GM18870 (cell line): ENCODE measurements at regions not wholly inside any gene's neighbourhood (a gene's known extent, or its start where the extent isn't known, plus 50 kb on each side); places are given as distances from the start of the nearest gene placed in this dataset.
"Not testable (repeated sequence)": the region's sequence is repeated elsewhere in the genome, so short reads cannot be mapped to it uniquely, and the experiment has no call there.

Experiments used
- ATAC-seq: cut with Tn5 transposase; IDR thresholded peaks from one replicate; pipeline ENCODE4 v1.9.1; 2021; ENCODE audit warnings: moderate library complexity; ENCODE audit not compliant: unreplicated experiment

DNA sequence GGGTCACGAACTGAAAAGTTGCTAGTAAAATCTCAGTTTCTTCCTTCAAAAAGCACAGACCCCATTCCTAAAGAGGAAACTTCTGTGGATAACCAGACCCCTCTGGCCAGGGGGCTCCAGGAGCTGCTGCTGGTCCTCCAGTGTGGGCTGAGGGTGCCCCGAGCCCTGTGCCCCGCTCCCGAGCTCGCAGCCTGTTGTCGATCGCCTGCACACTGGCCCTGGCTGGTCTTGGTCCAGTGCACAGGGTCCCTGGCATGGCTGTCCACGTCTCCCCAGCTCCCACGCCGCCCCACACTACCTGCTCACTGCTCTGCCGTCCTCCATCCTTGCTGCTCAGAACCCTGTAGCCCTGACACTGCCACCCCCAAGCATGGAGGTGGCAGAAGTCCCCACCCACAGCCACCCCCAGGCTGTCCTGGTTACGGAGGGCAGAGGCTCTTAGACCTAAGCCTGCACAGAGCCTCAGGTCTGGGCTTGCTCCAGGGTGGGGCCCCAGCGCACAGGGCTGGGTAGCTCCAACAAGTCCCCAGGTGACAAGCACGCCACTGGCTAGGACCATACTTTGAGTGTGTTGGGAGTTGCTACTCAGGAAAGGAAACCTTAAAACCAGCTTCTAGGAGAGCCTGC, 87.0 kb downstream of the PLXNA1 start:
- ATAC-seq, result no peak

DNA sequence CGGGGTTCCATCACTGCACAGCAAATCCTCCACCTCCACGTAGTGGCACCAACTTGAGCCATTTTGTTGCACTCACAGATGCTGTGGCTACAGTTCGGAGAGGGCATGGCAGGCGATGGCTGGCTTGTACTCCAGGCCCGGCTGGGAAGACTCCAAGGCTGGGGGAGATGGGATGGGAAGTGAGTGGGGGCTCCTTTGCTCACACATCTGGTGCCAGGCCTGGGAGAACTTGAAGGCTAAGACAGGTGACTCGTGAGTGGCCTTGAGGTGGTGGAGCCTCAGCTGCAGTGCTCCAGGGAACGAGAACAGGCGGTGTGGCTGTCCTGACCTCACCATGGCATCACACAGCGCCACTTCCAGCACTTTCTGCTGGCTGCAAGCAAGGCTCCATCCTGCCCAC, 87.9 kb downstream of the PLXNA1 start:
- ATAC-seq, result no peak

DNA sequence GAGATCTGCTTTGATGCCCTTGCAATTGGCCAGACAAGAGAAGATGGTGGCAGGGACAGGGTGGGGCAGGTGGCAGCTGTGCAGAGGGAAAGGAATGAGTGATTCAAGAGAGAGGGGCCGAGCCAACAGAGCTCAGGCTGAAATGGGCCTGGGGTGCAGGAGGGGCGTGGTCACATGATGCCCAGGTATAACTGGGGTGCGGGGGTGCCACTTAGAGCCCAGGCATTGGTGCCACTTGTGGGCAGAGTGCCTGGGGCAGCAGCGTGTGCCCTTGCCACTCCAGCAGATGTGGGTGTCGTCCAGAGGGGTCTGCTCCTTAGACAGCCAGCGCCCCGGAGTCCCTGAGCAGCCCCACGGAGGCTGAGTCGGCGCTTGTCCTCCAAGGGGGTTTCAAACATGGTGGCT, 88.7 kb downstream of the PLXNA1 start:
- no peak for ATAC-seq

DNA sequence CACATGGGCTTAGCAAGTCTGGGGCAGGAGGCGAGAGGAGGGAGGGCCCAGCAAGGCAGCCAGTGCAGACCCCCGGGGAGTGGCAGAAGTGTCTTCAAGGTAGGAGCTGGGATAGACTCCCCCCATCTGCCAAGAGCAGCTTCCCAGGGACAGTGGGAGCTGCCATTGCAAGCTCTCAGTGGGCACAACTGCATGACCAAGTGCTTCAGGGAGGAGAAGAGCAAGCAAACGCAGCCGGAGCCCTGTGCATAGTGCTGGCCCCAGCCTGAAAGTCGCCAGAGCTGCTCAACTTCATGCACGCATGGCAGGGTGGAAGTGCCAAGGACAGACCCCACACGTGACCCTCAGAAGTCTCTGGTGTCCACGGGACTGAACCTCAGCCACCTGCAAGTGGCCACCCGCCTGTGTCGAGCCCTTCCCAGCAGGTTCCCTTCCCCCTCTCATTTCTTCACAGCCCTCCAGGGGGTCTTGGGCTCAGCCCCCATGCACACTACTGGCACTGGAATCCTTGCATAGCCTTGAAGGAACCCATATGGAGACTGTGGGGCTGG, 89.4 kb downstream of the PLXNA1 start:
- ATAC-seq, result no peak

DNA sequence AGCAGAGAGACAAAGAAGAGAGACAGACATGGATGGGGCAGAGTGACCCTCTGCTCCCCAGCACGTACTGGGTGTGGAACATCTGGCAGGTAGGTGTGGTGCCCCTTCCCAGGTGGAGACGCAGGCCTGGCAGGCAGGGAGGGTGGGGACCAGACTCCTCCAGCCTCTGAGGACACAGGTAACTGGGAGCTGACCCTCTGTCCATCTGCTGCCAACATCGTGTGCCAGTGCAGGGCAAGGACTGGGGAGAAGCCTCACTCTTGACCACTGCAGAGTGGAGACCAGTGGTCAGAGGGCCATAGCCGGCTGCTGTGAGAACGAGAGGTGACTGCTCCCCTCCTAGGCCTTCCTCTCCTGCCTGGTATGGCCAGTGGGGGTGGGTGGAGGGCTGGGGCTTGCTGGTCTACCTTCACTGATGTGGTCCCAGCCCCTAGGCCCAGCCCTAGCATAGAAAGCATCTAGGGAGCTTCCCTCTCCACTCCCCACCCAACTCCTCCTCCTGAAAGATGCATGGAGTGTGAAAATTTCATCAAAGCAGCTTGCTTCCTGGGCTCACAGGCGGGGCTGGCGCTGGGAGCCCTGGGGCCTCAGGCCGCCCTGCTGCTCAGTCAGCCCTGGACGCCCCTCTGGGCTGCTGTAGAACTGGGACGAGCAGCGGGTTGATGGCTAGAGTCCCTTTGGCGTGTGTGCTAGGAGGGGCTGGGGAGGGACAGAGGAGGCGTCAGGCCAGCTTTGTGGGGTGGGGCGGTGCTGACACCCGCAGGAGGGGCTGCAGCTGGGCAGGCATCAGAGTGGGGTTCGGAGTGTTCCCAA, 90.3 kb downstream of the PLXNA1 start:
- no peak for ATAC-seq

DNA sequence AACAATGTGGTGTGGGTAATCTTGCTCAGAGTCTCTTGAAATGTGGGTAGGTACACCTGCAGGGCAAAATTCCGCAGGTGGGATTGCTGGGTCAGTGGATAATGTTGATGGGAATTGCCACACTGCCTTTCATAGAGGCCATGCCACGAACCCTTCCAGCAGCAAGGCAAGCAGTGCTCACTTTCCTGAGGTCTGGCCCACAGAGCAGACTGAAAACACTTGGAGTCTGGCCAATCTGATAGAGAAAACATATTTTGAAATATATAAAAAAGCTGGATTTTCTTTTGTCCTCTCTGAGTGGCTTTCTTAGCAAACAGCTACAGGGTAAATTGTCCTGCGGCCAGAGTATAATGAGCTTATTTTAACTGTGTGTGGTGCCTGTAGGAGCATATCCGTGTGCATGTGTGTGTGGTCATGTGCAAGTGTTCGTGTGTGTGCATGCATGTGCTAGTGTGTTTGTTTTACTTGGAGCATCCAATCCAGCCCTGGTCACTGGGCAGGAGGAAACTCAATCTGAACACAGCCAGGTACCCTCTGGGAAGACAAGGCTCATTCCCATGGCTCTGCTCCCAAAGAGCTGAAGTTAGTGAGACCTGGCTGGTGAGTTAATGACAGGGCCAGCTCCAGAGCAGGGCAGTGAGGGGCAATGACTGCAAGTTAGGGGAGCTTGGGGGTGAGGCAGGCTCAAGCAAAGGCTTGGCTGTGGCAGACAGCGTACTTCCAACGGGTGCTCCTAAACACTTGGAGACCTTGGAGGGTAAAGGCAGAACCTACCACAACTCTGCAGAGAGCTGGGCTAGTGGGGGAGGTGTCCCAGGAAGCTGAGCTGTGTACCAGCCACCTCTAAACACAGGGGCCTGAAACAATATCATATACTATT, 91.3 kb downstream of the PLXNA1 start:
- ATAC-seq, result no peak

DNA sequence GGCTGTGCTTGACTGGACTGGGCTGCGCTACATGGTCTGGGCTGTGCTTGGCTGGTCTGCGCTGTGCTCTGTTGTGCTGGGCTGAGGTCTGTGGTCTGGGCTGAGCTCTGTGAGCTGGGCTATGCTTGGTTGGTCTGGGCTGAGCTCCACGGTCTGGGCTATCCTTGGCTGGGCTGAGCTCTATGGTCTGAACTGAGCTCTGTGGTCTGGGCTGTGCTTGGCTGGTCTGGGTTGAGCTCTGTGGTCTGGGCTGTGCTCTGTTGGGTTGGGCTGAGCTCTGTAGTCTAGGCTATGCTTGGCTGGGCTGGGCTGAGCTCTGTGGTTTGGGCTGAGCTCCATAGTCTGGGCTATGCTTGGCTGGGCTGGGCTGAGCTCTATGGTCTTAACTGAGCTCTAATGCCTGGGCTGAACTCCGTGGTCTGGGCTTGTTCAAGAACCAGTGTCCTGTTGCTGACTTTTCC, 92.0 kb downstream of the PLXNA1 start:
- peak; percentile 47 for ATAC-seq

DNA sequence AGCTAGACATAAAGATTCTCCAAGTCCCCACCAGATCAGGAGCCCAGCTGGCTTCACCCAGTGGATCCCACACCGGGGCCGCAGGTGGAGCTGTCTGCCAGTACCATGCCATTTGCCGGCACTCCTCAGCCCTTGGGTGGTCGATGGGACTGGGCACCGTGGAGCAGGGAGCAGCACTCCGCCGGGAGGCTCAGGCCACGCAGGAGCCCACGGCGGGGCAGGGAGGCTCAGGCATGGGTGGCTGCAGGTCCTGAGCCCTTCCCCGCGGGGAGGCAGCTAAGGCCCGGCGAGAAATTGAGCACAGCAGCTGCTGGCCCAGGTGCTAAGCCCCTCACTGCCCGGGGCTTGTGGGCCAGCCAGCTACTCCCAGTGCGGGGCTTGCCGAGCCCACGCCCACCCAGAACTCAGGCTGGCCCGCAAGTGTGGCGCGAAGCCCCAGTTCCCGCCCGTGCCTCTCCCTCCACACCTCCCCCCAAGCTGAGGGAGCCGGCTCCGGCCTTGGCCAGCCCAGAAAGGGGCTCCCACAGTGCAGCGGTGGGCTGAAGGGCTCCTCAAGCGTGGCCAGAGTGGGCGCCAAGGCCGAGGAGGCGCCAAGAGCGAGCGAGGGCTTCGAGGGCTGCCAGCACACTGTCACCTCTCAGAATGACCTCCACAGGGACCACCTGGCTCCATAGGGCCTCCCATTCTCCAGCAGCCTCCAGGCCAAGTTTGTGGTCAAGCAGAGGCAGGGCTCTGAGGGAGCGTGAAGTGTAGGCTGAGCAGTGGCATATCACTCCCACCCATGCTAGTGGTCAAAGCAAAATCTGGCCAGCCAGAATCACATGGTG, 93.5 kb downstream of the PLXNA1 start:
- not testable (repeated sequence) for ATAC-seq

DNA sequence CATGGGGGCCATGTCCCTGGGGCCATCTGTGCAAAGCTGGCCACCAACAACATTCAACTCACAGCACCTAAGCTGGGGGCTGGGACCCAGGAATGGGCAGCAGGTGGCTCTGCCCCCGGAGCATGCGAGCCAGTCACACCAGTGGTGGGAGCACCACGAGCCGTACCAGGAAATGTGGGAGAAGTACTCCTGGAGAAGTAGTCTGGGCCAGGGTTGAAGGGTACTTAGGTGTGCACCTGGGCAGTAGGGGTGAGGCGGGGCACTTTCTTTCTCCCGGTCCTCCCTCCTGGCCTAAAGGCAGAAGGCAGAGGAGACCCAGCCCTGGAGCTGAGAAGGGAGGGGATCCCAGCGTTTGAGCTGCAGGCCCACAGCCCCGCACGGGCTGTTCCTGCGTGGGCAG, 94.2 kb downstream of the PLXNA1 start:
- ATAC-seq, result no peak

DNA sequence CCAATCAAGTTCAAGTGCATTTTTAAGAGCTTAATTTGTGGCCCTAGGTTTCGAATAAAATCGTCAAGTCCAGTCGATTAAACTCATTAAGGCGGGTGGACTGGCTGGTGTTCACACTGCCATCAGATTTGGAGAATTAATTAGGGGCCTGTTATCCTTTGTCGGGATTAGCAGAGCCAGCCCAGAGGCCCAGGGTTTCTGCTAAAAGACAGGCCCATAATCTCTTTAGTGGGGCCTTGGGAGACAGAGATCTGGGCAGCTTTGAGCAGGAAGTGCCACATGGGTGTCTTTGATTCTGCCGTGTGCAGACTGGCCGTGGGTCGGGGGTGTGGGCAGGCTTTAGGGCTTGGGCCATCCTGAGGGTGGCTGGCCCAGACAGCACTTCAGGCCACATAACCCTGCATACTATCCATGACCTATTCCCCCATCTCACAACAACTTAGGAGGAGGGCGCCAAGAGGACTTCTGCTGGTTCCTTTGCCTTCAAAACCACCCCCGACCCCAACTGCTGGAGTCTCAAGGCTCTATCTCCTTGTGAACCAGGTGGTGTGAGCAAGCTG, 94.7 kb downstream of the PLXNA1 start:
- no peak for ATAC-seq

DNA sequence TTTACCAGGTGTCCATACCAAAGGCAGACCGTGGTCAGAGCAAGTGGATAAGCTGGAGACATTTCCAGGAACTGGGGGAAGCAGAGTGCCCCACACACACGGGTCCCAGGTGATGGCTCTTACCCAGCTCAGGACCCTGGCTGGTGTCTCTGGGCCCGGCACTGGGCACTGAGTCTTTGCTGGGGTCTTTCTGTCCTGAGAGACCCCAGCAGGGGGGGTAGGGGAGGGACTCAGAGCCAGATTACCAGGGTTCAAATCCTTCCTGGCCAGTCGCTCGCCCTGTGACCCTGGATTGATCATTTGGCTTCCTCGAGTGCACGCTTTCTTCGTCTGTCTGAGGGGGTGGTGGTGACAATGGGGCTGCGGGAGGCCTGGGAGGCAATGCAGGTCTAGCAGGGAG, 95.7 kb downstream of the PLXNA1 start:
- no peak for ATAC-seq

DNA sequence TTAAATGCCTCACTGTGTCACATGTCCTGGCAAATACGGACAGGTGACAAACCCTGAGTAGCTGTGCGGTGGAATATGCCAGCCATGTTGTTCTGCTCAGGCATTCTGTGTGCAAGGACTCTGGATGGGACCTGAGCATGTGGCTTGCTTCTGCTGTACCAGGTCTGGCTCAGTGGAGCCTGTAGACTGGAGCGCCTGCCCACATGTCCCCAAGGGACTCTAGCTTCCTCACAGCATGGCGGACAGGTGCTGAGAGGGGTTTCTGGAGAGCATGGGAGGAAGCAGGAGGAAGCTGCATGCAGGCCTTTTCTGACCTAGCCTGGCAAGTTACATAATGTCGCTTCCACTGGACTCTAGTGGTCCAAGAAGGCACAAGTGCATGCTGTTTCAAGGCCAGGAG, 96.3 kb downstream of the PLXNA1 start:
- no peak for ATAC-seq

DNA sequence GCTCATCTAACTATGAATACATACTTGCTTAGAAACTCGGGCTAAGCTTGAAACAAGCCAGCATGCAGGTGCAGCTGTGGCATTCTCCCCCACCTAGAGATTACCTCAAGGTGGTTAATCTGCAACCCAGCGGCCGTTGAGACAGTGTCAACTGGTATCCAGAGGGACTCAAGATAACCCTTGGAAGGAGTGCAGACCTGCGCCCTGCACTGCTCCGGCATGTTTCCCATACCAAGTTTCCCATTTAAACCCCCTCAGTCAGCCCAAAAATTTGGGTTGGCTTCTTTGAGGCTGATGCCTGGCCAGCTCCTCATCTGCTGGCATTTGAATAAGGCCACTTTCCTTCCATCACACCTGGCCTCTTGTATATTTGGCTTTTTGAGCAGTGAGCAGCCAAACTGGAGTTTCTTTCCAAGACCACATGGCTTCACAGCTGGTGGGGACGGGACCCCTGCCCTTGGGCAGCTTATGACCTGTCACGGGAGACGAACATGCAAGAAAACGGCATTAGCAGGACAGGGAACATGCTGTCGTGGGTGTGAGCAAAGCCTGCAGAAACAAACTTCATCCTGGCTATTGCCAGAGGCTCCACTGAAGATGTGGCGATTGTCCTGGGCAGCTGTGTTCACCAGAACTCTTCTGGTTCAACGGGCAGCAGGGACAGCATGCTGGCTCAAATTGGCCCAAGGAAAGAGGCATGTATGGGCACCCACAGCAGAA, 98.2 kb downstream of the PLXNA1 start:
- no peak for ATAC-seq

DNA sequence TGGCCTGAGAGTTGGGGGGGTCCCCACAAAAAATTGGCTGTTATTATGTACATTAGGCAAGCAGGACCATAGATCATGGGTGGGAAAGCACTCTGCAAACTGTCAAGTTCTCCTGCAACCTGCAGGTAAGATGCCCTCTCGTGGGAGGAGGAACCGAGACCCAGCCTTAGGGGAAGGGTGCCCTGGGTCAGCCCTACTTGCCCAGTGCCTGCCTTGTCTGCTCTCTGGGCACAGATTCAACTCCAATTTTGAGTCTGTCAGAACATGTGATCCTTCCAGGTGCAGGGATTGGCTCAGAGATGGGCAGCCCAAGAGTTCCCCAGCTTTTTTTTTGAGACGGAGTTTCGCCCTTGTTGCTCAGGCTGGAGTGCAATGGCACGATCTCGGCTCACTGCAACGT, 99.2 kb downstream of the PLXNA1 start:
- ATAC-seq, result no peak

DNA sequence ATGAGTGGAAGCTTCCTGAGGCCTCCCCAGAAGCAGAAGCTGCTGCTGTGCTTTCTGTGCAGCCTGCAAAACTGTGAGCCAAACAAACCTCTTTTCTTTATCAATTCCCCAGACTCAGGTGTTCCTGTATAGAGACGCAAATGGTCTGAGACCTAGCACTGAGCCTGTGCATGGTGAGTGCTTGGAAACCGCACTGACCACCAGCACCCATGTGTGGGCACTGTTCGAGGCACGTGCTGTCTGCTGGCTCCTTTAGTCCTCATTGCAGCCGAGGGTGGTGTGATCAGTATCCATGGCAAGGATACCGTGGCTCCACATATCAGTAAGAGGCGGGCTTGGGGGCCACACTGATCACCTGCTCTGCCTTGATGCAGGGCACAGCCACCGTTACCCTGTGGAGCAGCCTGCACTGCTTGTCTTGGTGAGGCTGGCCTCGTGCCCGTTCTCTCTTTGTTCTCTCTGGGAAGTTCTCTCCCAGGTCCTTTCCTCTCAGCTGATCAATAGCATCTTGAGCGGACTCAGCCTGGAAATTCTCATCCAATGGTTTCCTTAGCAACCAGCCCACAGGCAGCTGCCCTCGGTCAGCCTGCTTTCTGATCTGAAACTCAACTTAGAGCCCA, 101.0 kb downstream of the PLXNA1 start:
- ATAC-seq, result no peak

DNA sequence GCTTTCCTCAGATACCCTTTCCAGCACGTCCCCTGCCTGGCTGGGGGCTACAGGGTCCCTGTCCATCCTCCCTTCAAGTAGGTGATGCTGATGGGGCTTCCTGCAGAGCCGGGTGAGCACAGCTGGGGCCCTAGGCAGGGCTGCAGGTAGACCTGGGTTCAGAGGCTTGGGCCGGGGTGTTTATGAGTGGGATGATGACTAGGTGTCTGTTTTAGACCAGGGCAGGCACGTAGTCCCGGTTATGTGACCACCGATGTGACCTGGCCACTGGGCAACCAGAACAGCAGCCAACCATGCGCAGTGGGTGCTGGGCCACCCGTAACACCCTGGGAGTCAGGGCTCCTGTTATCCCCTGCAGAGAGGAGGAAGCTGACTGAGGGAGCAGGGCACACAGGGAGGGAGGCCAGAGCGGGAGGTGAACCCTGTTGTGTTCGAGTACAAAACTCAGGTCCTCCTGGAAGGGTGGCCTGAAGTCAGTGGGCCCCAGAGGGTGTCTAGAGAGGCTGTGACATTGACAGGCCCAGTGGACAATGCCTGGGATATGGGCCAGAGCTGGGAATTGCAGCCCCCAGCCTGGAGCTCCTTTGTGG, 101.6 kb downstream of the PLXNA1 start:
- ATAC-seq, result no peak

DNA sequence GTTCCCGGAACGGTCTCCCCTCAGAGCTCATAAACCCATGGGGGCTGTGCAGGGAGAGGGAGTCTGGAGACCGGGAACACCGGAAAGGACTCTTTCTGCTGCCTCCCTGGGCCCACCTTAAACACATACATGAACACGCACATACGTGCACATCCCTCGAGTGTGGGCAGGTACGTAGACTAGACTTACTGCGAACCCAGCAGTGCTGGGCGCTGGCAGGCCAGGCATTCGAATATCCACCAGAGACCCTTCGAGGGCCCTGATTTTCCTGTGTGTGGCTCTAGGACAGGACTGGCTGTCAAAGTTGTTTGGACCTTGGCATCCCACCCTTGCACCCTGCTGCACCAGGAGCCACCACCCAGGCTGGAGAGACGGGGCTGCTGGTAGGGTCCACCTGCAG, 102.7 kb downstream of the PLXNA1 start:
- no peak for ATAC-seq

DNA sequence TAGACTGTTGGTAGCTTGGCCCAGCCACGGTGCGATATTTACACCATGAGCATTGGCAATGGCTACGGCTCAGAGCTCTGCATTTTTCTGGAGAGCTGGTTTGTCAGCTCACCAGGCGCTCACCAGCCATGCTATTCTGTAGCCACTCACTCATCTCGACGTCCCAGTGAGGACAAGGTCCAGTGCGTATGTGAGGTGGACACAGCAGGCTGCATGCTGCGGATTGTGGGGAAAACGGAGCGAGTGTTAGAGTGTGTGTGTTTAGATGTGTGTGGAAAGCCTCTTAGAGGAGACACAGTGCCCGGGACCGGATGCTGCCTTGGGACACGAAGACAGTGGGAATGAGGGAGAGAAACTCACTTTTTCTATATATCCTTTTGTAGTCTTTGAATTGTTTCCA, 103.7 kb downstream of the PLXNA1 start:
- ATAC-seq, result not testable (repeated sequence)

DNA sequence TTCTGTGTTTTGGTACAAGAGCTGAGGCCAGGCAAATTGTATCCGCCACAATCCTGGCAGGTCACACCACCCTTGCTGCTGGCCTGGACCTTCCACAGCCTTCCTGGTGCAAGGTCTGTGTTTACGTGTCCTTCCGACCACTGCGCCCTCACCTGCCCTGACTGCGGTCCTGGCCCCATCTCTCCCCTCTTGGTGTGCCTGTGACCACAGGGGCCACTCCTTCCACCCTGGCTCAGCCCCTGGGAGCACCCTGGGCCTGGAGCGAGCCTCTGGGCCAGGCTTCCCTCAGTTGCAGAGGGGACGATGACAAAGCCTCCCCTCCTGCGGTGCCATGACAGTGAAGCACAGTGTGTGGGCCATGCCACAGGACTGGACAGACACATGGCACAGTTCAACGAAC, 104.5 kb downstream of the PLXNA1 start:
- ATAC-seq, result no peak
